ELF-1 (cell line): ENCODE measurements at regions not wholly inside any gene's neighbourhood (a gene's known extent, or its start where the extent isn't known, plus 50 kb on each side); places are given as distances from the start of the nearest gene placed in this dataset.
A peak's percentile ranks its signal among the peaks of the same experiment; 100 is the strongest.

Experiments used
- DNase-seq: peaks from one replicate; pipeline ENCODE4 v3.0.0-alpha.2; 2016; ENCODE audit warnings: low read depth, low spot score

- no peak for DNase-seq
Measured at GRCh38 chr22:47331750-47332149, 569.3 kb downstream of the TBC1D22A start.

- no peak for DNase-seq
Measured at GRCh38 chr22:47329727-47330650, 567.5 kb downstream of the TBC1D22A start.

GRCh38 chr22:47328550-47329243 is 566.2 kb downstream of the TBC1D22A start:
- DNase-seq: peak; percentile 15

DNA sequence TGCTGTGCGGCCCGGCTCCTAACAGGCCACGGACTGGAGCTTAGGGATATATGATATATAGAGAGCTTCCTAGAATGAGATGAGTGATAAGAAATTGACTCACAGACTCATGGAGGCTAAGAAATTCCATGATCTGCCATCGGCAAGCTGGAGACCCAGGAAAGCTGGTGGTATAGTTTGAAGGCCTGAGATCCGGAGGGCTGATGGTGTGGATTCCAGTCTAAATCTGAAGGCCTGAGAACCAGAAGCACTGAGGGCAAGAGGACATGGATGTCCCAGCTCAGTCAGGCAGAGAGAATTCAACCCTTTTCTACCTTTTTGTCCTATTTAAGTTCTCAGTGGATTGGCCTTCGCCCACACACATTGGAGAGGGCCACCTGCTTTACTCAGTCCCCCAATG is 564.8 kb downstream of the TBC1D22A start:
- no peak for DNase-seq

DNA sequence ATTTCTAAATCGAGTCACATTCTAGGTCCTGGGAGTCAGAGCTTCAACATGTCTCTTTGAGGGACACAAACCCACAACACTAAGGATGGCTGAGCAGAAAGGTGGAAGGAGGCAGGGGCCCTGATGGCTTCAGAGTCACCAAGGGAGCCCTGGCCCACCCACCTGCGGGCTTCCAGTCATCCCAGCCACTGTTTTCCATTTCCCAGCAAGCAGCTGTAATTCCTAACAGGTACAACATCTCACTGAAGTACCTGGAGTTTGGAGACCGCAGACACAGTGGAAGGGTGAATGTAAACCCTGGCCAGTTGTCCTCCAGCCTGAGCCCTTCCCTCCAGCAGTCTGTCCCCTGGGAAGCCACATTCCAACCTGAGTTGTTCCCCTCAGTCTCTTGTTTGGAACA is 562.8 kb downstream of the TBC1D22A start:
- DNase-seq: no peak

DNA sequence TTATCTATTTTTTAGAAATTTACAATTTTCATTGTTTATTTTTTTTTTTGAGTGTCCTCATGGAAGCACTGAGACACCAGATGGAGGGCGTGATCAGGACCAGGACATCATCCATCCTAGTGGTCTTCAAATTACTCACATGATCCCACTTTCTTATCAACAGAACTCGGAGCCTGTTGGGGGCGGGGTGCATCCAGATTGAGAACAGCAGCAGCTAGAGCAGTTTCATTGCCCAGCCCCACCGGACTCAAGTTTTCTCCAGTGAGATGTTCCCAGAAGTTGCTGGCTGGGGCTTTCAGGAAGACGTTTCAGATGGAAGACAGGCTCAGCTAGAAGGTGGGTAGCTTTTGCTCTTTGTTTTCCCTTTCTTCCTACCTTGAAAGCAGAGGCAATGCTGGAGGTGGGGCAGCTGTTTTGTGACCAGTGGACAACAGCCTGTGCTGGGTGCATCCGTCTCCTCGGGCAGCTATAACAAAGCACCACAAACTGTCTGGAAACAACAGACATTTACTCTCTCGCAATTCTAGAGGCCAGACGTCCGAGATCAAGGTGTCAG is 562.1 kb downstream of the TBC1D22A start:
- no peak for DNase-seq

DNA sequence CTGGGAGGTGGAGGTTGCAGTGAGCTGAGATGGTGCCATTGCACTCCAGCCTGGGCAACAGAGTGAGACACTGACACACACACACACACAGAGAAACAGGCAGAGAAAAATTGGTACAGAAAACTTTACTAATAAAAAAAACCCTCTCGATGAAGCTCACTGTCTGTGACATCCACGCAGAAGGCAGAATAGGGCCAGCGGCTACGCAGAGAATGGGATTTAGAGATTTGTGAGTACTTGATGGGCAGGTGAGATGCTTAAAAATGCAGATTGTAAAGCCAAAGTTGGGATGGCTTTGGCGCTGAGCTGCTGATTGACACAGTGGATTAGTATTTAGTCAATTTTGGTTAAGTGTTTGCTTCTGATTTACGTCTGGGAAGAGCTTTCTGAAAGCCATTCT is 561.1 kb downstream of the TBC1D22A start:
- DNase-seq: no peak

GRCh38 chr22:47322854-47323253 is 560.4 kb downstream of the TBC1D22A start:
- DNase-seq: no peak

- no peak for DNase-seq
Measured at GRCh38 chr22:47320560-47320959, 558.1 kb downstream of the TBC1D22A start.

- DNase-seq: no peak
Measured at GRCh38 chr22:47318041-47318737, 555.7 kb downstream of the TBC1D22A start.

GRCh38 chr22:47315862-47316419 is 553.5 kb downstream of the TBC1D22A start:
- no peak for DNase-seq

DNA sequence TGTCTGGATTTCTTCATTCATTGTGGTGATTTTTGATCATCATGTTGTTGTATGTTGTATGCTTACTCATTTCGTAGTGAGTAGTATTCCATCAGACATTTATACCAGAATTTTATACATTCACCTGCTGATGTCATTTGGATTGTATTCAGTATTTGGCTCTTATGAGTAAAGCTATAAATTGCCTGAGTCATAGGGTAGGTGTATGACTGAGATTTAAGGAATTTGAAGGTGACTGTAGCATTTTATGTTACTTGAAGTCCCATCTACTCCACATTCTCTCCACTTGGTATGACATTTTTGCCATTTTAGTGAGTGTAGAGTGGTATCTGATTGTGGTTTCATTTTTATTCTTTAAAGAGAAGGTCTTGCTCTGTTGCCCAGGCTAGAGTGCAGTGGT is 548.2 kb downstream of the TBC1D22A start:
- DNase-seq: no peak

- DNase-seq: no peak
Measured at GRCh38 chr22:47309946-47310345, 547.5 kb downstream of the TBC1D22A start.

GRCh38 chr22:47309476-47309875 is 547.0 kb downstream of the TBC1D22A start:
- no peak for DNase-seq

DNA sequence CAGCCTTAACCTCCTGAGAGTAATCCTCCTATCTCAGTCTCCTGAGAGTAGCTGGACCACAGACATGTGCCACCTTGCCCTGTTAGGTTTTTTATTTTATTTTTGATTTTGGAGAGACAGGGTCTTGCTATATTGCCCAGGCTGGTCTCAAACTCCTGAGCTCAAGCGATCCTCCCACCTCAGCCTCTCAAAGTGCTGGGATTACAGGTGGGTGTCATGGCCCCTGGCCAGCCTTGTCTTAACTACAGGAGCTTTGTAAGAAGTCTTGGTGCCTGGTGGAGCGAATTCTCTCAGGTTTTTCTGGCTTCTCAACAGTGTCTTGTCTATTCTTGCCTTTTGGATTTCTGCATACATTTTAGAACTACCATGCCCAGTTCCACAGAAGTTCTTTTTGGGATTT is 546.4 kb downstream of the TBC1D22A start:
- DNase-seq: no peak

- DNase-seq: no peak
Measured at GRCh38 chr22:47307822-47308221, 545.4 kb downstream of the TBC1D22A start.

GRCh38 chr22:47307326-47307725 is 544.9 kb downstream of the TBC1D22A start:
- no peak for DNase-seq

DNA sequence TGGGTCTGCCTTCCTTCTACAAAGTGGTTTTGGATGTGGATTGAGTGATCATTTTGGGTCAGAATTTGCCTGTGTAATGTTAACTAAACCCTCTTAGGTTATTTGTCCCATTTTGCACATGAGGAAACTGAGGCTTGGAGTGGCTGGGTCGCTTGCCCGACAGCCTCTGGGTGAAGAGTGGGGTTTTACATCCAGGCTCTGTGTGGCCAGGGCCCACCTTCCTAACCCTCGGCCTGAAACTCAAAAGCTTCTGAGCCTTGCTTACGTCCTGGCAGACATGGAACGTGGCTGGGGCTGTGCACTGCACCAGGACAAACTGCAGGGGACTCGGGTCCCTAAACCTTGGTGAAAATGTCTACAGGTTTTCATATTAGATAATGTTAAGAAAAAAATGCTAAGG is 542.4 kb downstream of the TBC1D22A start:
- DNase-seq: no peak

- DNase-seq: no peak
Measured at GRCh38 chr22:47304191-47304831, 541.9 kb downstream of the TBC1D22A start.

DNA sequence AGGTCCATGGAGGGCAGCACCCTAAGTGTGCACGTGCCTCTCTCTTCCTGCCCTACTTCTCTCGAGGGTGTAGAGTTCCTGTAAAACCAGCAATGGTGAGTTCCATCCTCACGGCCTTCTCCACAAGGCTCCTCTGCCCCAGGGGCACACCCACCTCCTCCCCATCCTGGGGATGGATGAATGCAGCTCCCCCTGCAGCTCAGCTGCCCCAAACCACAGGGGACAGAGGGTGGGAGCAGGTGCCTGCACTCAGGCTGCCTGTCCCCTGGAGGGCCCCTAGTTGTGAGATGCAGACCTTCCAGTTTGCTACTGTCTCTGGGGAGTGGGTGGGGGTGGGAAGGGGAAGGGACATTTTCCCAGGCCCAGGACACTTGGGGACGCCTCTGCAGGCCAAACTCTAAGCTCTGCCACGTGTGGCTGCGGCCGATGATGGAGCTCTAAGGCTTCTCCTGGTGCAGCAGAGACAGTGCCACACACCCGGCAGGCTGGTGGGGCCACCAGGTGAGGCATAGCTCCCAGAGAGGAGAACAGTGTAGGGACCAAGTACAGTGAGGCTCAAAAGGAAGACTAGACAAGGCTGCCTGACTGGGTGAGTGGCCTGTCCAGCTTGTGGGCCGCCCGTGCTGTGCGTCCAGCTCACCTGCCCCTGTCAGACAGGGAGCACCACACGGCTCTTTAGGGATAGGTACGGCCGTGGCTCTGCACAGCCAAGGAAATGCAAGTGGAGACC is 540.9 kb downstream of the TBC1D22A start:
- DNase-seq: no peak
